Cardiac muscle cell (in vitro differentiated cells and primary cell): ENCODE measurements at regions not wholly inside any gene's neighbourhood (a gene's known extent, or its start where the extent isn't known, plus 50 kb on each side); places are given as distances from the start of the nearest gene placed in this dataset.

Experiments
- DNase-seq, 2 donors: peaks; one replicate each; pipeline versions ENCODE4 v3.0.0 to v3.0.0-alpha.2; 2010 to 2017; ENCODE audit warnings: low read depth in 1 of 2, low spot score in 1 of 2
- H3K27ac ChIP-seq: fragments of 200-600 bp; sonication (generic); 2 replicates; pipeline ENCODE4 v1.5.1; 2016
- H3K27me3 ChIP-seq: fragments of 200-600 bp; sonication (generic); 2 replicates; pipeline ENCODE4 v1.6.0; 2016; ENCODE audit warnings: control low read depth
- H3K36me3 ChIP-seq: fragments of 200-600 bp; sonication (generic); 2 replicates; pipeline ENCODE4 v1.5.1; 2016; ENCODE audit warnings: control low read depth
- H3K4me1 ChIP-seq: fragments of 200-600 bp; sonication (generic); 2 replicates; pipeline ENCODE4 v1.8.1; 2017; ENCODE audit warnings: low read depth, mild to moderate bottlenecking, mixed run types
- H3K4me3 ChIP-seq: fragments of 200-600 bp; sonication (generic); 2 replicates; pipeline ENCODE4 v1.5.1; 2016; ENCODE audit warnings: mild to moderate bottlenecking
- H3K9me3 ChIP-seq: fragments of 200-600 bp; sonication (generic); 2 replicates; pipeline ENCODE4 v1.5.1; 2017; ENCODE audit warnings: low read depth, mild to moderate bottlenecking, control low read depth
- CTCF ChIP-seq: IDR thresholded peaks from 2 replicates; pipeline ENCODE4 v1.5.1; 2012; ENCODE audit warnings: low read depth, mild to moderate bottlenecking, low read length

- H3K27me3 ChIP-seq = no peaks in the 10 kb centered on the region
- H3K36me3 ChIP-seq = no peaks in the 10 kb centered on the region
- DNase-seq = no peak
- TF ChIP-seq CTCF = no peak
- H3K4me3 ChIP-seq = no peak overlapping the region
- H3K4me1 ChIP-seq = no peaks in the 10 kb centered on the region
- H3K9me3 ChIP-seq = no peaks in the 10 kb centered on the region
- H3K27ac ChIP-seq = no peak overlapping the region
Measured at GRCh38 chr6:11908436-11909105, 103.5 kb upstream of the HIVEP1 start.

GRCh38 chr6:11903645-11904044, 108.5 kb upstream of the HIVEP1 start:
- DNase-seq = no peak
- H3K27ac ChIP-seq = no peak overlapping the region
- no peaks in the 10 kb centered on the region for H3K36me3 ChIP-seq
- TF ChIP-seq CTCF = no peak
- no peaks in the 10 kb centered on the region for H3K4me1 ChIP-seq
- no peaks in the 10 kb centered on the region for H3K9me3 ChIP-seq
- H3K4me3 ChIP-seq = no peak overlapping the region
- H3K27me3 ChIP-seq = no peaks in the 10 kb centered on the region

- no peaks in the 10 kb centered on the region for H3K36me3 ChIP-seq
- no peak for DNase-seq
- H3K4me3 ChIP-seq = no peak overlapping the region
- TF ChIP-seq CTCF = no peak
- H3K4me1 ChIP-seq = no peaks in the 10 kb centered on the region
- no peaks in the 10 kb centered on the region for H3K27me3 ChIP-seq
- H3K9me3 ChIP-seq = no peaks in the 10 kb centered on the region
- H3K27ac ChIP-seq = no peak overlapping the region
Measured at GRCh38 chr6:11902527-11902926, 109.6 kb upstream of the HIVEP1 start.

GRCh38 chr6:11900662-11901598, 111.2 kb upstream of the HIVEP1 start:
- Histone ChIP-seq H3K27ac (no peak overlapping the region), H3K4me3 (no peak overlapping the region), H3K27me3 (no peaks in the 10 kb centered on the region), H3K9me3 (no peaks in the 10 kb centered on the region), H3K4me1 (no peaks in the 10 kb centered on the region), H3K36me3 (no peaks in the 10 kb centered on the region)
- TF ChIP-seq CTCF = no peak
- peak in 1 of 2 donors; percentile 35 for DNase-seq

GRCh38 chr6:11899645-11900044, 112.5 kb upstream of the HIVEP1 start:
- no peak overlapping the region for H3K4me3 ChIP-seq
- DNase-seq = no peak
- no peak for TF ChIP-seq CTCF
- H3K9me3 ChIP-seq = no peaks in the 10 kb centered on the region
- no peaks in the 10 kb centered on the region for H3K4me1 ChIP-seq
- no peaks in the 10 kb centered on the region for H3K36me3 ChIP-seq
- H3K27ac ChIP-seq = no peak overlapping the region
- H3K27me3 ChIP-seq = no peaks in the 10 kb centered on the region
